OCI-LY3 (cell line): ENCODE measurements at regions not wholly inside any gene's neighbourhood (a gene's known extent, or its start where the extent isn't known, plus 50 kb on each side); places are given as distances from the start of the nearest gene placed in this dataset.

ENCODE experiments used
- CTCF ChIP-seq: fragments of 200-600, 300-600 bp; sonication (generic); IDR thresholded peaks from 2 replicates; pipeline ENCODE4 v1.5.1; 2014; ENCODE audit warnings: antibody characterized with exemption, low read length, low read depth
- EZH2phosphoT487 ChIP-seq: fragments of 200-600 bp; shearing (Covaris generic); IDR thresholded peaks from 2 replicates; pipeline ENCODE4 v1.6.1; 2018; ENCODE audit warnings: antibody characterized with exemption, mixed run types, low read depth

- TF ChIP-seq CTCF (no peak), EZH2phosphoT487 (no peak)
These were observed 157.7 kb upstream of the TBX3 start for GRCh38 chr12:114841557-114842251.
